GM21515 (cell line): ENCODE measurements at regions not wholly inside any gene's neighbourhood (a gene's known extent, or its start where the extent isn't known, plus 50 kb on each side); places are given as distances from the start of the nearest gene placed in this dataset.

Experiments used
- ATAC-seq: cut with Tn5 transposase; IDR thresholded peaks from one replicate; pipeline ENCODE4 v1.9.1; 2021; ENCODE audit not compliant: unreplicated experiment

- ATAC-seq: no peak
Observed at GRCh38 chr9:80191108-80191507, 619.3 kb downstream of the TLE4 start.

DNA sequence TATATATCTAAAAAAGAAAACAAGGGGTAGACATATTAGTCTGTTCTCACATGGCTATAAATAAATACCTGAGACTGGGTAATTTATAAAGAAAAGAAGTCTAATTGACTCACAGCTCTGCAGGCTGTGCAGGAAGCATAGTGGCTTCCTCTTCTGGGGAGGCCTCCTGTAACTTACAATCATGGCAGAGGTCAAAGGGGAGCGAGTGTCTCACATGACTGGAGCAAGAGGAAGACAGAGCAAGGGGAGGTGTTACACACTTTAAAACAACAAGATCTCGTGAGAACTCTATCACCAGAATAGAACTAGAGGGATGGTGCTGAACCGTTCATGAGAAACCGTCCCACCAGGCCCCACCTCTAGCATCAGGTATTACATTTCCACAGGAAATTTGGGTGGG, 616.8 kb downstream of the TLE4 start:
- no peak for ATAC-seq

GRCh38 chr9:80185112-80185738, 613.5 kb downstream of the TLE4 start:
- no peak for ATAC-seq

DNA sequence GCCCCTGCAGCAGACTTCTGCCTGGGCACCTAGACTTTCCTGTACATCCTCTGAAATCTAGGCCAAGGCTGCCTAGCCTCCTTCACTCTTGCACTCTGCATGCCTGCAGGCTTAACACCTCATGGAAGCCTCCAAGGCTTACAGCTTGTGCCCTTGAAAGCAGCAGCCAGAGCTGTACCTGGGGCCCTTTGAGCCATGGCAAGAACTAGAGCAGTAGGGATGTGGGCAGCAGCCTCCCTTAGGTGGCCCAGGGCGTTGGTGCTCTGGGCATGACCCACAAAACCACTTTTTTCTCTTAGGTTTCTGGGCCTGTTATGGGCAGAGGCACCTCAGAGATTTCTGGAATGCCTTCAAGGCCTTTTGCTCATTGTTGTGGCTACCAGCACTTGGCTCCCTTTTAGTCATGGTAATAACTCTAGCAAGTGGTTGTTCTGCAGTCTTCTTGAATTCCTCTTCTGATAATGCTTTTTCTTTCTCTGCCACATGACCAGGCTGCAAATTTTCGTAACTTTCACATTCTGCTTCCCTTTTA, 606.2 kb downstream of the TLE4 start:
- no peak for ATAC-seq

DNA sequence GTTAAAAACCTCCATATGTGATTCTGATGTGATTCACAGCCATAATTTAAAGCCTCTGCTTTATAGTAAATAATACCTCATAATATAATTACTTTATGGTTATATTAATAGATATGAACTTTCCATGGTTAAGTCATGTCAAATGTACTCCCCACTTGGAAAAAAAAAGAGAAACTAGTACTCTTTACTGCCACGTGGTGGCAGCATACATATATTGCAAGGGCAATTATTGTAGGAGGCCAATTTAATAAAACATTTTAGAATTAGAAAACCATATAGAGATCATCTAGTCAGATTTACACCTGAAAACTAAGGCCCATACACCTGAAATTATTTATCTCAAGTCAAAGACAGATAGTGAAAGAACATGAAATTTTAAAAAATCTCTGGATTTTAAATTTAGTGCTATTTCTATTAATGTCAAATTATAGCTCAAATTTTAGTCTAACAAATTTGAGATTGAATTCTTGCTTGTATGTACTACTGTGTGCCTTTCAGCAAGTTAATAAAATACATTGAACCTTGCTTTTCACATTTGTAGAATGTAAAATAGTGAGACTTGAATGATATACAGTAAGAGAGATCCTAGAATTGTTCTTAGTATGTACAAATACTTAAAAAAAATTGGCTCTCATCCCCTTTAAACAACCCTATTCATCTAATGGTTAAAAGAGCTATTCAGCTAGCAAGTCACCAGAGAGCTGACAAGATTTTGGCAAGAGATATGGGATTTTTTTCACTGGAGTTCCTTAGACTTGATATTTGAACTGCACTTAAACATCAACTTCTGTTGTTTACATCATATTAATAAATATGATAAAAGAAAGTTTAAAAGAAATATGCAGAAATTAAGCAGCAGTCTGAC, 603.8 kb downstream of the TLE4 start:
- ATAC-seq: peak; percentile 73

DNA sequence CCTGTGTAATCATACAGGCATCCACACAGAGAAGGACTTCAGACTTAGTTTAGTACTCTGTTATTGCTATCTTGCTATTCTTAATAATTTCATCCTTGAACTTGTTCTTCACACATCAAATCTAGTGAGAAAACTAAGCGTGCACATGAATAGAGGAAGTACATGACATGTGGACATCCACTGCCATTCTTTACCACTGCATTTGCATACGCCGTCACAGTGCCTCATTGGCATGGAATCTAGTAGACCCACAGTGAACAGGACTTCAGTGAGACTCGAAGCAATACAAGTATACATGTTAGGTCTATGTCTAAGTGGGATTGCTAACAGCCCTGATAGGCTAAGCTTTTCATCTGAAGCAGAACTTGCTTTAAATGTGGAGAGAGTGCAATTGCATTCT, 592.1 kb downstream of the TLE4 start:
- peak; percentile 81 for ATAC-seq

GRCh38 chr9:80158554-80159170, 586.9 kb downstream of the TLE4 start:
- peak; percentile 33 for ATAC-seq

GRCh38 chr9:80158131-80158530, 586.4 kb downstream of the TLE4 start:
- ATAC-seq: no peak

GRCh38 chr9:80157561-80157983, 585.8 kb downstream of the TLE4 start:
- ATAC-seq: no peak

GRCh38 chr9:80156756-80157472, 585.1 kb downstream of the TLE4 start:
- peak; percentile 60 for ATAC-seq

- no peak for ATAC-seq
Observed at GRCh38 chr9:80156262-80156661, 584.5 kb downstream of the TLE4 start.

DNA sequence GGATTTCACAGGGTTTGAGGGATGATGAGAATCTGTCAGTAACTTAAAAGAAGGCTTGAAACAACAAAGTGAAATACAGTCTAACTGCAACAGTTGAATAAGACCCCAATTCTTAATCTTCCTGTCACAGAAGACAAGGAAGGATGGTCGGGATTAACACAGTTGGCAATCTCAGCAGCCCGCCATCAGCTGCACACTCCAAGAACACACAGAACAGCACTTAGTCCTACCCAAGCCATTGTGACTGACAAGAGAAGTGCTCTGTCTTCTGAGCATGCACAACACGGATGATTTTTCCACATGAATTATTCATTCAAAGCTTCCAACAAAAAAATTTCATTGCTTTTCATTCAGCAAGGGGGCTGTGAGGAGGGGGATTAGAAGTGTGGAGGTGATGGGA, 576.1 kb downstream of the TLE4 start:
- ATAC-seq: no peak

GRCh38 chr9:80146466-80146865, 574.7 kb downstream of the TLE4 start:
- ATAC-seq: no peak

- no peak for ATAC-seq
Observed at GRCh38 chr9:80144856-80145255, 573.1 kb downstream of the TLE4 start.

DNA sequence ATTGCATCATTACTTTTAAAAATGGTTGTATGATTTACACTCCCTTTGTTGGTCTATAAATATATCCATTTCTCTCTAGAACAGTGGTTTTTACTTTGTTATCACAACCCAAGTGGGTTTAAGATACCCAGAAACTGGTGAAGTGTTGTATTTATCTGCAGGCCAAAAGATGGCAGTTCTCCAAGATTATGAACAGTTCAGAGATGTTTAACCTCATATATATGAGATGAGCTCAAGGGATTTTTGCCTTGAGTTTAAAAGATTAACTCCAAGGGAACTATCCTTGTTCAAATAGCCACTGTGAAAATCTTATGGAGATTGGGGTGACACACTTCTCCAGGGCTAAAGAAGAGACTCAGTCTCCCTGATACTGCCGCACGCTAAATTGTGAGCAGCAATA, 572.6 kb downstream of the TLE4 start:
- no peak for ATAC-seq

DNA sequence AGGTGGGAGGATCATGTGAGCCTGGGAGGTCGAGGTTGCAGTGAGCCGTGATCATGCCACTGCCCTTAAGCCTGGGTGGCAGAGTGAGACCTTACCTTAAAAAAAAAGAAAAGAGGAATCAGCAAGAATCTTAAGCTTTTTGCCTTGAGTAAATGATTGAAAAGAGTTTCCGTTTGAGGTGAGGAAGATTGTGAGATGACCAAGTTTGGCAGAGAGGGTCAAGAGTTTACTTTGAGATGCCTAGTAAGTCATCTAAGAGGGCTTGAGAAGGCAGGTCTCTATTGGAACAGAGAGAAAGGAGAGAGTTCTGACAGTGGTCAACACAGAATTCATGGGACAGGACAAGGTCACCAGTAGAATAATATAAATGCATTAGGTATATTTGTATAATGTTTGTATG, 572.1 kb downstream of the TLE4 start:
- ATAC-seq: no peak

- peak; percentile 98 for ATAC-seq
Observed at GRCh38 chr9:80134487-80134886, 562.7 kb downstream of the TLE4 start.

GRCh38 chr9:80131627-80132026, 559.9 kb downstream of the TLE4 start:
- ATAC-seq: no peak

- ATAC-seq: no peak
Observed at GRCh38 chr9:80127920-80128319, 556.2 kb downstream of the TLE4 start.

DNA sequence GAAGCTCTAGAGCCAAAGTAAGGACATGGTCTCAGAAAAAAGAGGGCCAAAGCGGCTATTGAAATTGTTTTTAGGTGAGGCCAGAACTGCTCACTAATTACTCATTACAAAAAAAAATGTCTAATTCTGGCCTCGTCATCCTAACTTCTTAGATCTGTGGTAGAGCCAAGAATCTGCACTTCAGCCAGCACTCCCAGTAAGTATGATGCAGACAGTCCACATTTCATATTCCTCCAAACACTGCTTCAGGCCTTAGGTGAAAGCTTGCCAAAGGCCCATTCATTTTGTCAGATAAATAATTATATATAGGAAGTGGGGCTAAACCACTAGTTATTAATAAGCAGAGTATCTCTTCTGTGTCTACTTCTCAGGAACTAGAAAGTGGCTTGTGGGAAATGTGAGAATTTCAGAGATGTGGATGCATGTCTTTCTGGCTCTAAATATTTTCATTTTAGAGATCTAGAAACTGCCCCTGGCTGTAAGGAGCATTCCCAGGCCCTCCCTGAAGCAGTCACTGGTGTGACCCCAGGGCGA, 554.0 kb downstream of the TLE4 start:
- no peak for ATAC-seq

GRCh38 chr9:80117031-80117430, 545.3 kb downstream of the TLE4 start:
- no peak for ATAC-seq
